ENCODE measurements at regions not wholly inside any gene's neighbourhood (a gene's known extent, or its start where the extent isn't known, plus 50 kb on each side); places are given as distances from the start of the nearest gene placed in this dataset.

DNA sequence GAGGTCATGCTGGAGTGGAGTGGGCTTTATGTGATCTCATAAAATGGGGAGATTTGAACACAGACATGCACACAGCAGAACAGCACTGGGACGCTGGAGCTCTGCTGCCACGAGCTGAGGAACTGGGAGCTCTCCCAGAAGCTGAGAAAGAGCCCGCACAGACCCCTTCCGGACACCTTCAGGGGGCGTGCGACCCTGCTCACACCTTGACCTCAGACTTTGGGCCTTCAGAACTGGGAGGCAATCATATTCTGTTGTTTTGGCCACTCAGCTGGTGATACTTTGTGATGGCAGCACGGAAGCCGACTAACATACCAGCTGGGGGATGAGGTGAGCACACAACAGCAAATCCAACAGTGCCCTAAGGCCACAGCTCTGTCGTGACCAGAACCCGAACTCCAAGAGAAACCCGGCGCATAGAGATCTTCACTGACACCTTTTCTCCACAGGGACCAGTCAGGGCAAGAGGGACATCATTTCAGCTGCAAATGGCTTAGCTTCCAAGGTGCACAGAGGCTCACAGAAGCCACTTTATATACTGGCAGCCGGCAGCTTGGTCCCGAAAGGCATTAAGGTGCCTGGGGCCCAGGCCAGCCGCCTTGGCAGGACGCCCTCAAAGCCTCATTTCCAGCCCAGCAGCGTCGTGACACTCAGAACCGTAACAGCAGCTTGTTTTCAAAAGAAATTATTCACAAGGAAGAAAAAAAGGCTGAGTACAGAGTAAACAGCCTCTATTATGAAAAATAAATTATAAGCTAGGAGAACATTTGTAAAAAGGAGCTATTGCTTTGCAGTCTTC, 89.3 kb downstream of the RNASET2 start:
- WGBS, 3 donors = 67 to 79% (median 70%) methylated on average over 19 of the region's 19 CpGs
- Histone ChIP-seq H3K36me3 (no peaks in the 10 kb centered on the region), H3K27ac (no peak overlapping the region), H3K27me3 (no peaks in the 10 kb centered on the region), H3K4me1 (ENCODE audit: insufficient read depth) (no peaks in the 10 kb centered on the region), H3K9me3 (no peaks in the 10 kb centered on the region), H3K4me3 (no peak overlapping the region)
- intact Hi-C loops (cut with DNase I) = no loop called here
- TF ChIP-seq, protein P1, sequence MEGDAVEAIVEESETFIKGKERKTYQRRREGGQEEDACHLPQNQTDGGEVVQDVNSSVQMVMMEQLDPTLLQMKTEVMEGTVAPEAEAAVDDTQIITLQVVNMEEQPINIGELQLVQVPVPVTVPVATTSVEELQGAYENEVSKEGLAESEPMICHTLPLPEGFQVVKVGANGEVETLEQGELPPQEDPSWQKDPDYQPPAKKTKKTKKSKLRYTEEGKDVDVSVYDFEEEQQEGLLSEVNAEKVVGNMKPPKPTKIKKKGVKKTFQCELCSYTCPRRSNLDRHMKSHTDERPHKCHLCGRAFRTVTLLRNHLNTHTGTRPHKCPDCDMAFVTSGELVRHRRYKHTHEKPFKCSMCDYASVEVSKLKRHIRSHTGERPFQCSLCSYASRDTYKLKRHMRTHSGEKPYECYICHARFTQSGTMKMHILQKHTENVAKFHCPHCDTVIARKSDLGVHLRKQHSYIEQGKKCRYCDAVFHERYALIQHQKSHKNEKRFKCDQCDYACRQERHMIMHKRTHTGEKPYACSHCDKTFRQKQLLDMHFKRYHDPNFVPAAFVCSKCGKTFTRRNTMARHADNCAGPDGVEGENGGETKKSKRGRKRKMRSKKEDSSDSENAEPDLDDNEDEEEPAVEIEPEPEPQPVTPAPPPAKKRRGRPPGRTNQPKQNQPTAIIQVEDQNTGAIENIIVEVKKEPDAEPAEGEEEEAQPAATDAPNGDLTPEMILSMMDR (IDR thresholded peaks at IDR 0.05) = no peak
- TF ChIP-seq EP300 (IDR thresholded peaks at IDR 0.05) = no peak
- no peak for TF ChIP-seq POLR2A (IDR thresholded peaks at IDR 0.05)
- no peak for DNase-seq

DNA sequence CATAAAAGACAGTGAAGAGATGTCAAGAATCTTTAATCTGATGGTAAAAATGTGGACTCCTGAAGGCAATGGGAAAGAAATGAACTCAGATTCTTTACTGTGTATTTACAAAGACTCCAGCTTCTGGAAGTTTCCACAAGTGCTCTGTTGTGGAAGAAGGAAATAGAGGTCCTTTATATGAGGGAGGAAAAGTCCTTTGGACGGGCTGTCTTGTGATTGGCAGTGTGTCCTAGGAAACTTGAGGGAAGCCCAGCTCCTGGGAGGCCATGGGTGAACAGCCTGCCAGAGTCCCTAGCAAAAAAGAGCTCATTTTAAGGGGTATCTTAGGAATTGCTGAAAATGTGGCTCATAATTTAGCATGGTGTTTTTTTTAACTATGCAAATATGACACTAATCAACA, 92.0 kb downstream of the RNASET2 start:
- TF ChIP-seq, protein P1 (IDR thresholded peaks at IDR 0.05) = no peak
- TF ChIP-seq EP300 (IDR thresholded peaks at IDR 0.05) = no peak
- no peak for TF ChIP-seq POLR2A (IDR thresholded peaks at IDR 0.05)
- Histone ChIP-seq H3K9me3 (no peaks in the 10 kb centered on the region), H3K27ac (no peak overlapping the region), H3K4me3 (no peak overlapping the region), H3K36me3 (no peaks in the 10 kb centered on the region), H3K27me3 (no peaks in the 10 kb centered on the region), H3K4me1 (ENCODE audit: insufficient read depth) (no peaks in the 10 kb centered on the region)
- 70 to 84% (median 78%) methylated on average over 1 of the region's 1 CpG for WGBS, 3 donors
- intact Hi-C loops (cut with DNase I) = no loop called here
- DNase-seq = no peak

DNA sequence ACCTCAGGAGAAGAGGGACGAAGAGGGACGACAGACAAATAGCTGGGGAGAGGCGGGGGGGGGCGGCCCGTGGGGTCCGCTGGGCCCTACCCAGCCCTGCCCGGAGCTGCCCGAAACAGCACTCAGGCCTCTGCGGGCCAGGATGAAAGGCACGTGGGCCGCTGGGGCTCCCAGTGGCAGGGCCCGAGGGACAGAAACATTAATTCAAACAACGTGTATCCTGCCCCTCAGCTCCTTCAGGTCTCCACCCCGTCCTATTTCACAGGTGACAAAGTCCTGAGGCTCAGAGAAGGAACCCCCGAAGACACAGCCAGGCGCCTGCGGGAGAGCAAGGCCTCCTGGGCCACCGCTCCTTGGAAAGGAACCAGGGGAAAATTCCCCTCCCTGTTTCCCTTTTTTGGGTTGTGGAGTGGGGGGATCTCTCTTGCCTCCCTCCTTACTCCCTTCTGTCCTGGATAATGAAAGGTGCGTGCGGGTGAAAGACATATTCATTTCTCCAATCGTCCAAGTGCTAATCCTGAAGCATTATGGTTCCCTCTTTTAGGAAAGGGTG, 93.3 kb downstream of the RNASET2 start:
- intact Hi-C loops (cut with DNase I) = no loop called here
- Histone ChIP-seq H3K9me3 (no peaks in the 10 kb centered on the region), H3K36me3 (no peaks in the 10 kb centered on the region), H3K27ac (no peak overlapping the region), H3K4me1 (ENCODE audit: insufficient read depth) (no peaks in the 10 kb centered on the region), H3K27me3 (no peaks in the 10 kb centered on the region), H3K4me3 (peak overlapping the region; percentile 45)
- WGBS, 3 donors = 27 to 38% (median 31%) methylated on average over 18 to 21 of the region's 21 CpGs
- TF ChIP-seq POLR2A (IDR thresholded peaks at IDR 0.05) (no peak), EP300 (IDR thresholded peaks at IDR 0.05) (no peak)
- TF ChIP-seq, protein P1 (IDR thresholded peaks at IDR 0.05) = no peak
- no peak for DNase-seq

DNA sequence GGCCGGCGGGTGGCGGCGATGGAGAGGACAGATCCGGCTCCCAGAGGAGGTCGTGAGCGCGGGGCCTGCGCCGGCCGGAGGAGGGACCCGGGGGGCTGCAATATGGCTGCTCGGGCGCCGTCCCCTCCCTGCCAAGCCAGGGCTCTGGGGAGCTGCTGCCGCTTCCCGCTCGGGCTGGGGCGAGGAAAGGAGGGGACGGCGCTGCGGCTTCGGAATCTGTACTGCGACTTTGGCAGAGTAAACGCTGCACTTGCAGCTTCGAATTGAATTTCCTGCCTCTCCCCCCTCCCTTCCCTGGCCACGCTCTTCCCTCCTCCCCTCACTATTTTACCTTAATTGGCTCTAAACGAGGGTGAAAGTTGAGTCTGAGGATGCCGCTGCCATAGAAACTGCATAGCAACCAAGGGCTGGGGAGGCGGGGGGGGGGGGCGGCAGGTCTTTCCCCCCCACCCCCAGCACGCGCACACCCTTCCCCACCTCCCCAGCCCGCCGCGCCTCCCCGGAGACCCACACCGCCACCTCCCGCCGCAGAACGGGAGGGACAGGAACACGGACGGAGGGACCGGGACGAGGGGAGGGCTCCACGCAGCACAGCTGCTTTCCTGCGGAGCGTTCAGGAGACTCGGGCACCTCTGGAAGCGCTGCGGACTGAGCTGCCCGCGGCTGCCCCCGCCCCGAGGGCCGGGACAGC, 93.9 kb downstream of the RNASET2 start:
- H3K27ac ChIP-seq = no peak overlapping the region
- 1% methylated on average over 51 to 56 of the region's 56 CpGs for WGBS, 3 donors
- intact Hi-C loops (cut with DNase I) = no loop called here

More for the DNA sequence above, 93.9 kb downstream of the RNASET2 start:
- Histone ChIP-seq H3K36me3 (no peaks in the 10 kb centered on the region), H3K4me1 (ENCODE audit: insufficient read depth) (no peaks in the 10 kb centered on the region), H3K27me3 (no peaks in the 10 kb centered on the region), H3K9me3 (no peaks in the 10 kb centered on the region), H3K4me3 (peak overlapping the region; percentile 45)
- DNase-seq = peak in 2 of 5 donors; percentile 19 to 26
- TF ChIP-seq EP300 (IDR thresholded peaks at IDR 0.05) = no peak
- TF ChIP-seq, protein P1 (IDR thresholded peaks at IDR 0.05) = no peak
- TF ChIP-seq POLR2A (IDR thresholded peaks at IDR 0.05) = no peak
